ENCODE measurements at regions not wholly inside any gene's neighbourhood (a gene's known extent, or its start where the extent isn't known, plus 50 kb on each side); places are given as distances from the start of the nearest gene placed in this dataset.
"Not testable (repeated sequence)": the region's sequence is repeated elsewhere in the genome, so short reads cannot be mapped to it uniquely, and the experiment has no call there.

- no peak for DNase-seq
Measured at GRCh38 chr14:31911160-31911559, 165.9 kb upstream of the ARHGAP5 start.

GRCh38 chr14:31913370-31913769 is 163.7 kb upstream of the ARHGAP5 start:
- DNase-seq, result no peak

GRCh38 chr14:31918289-31918688 is 158.8 kb upstream of the ARHGAP5 start:
- DNase-seq, result not testable (repeated sequence)

GRCh38 chr14:31920001-31920400 is 157.1 kb upstream of the ARHGAP5 start:
- DNase-seq, result no peak

- DNase-seq, result no peak
Measured at GRCh38 chr14:31920989-31921650, 156.0 kb upstream of the ARHGAP5 start.

- DNase-seq, result no peak
Measured at GRCh38 chr14:31921721-31922120, 155.4 kb upstream of the ARHGAP5 start.

- peak; percentile 41 for DNase-seq
Measured at GRCh38 chr14:31926123-31926522, 151.0 kb upstream of the ARHGAP5 start.

GRCh38 chr14:31926652-31927347 is 150.3 kb upstream of the ARHGAP5 start:
- no peak for DNase-seq

GRCh38 chr14:31927348-31927832 is 149.7 kb upstream of the ARHGAP5 start:
- no peak for DNase-seq

- no peak for DNase-seq
Measured at GRCh38 chr14:31930070-31930469, 147.0 kb upstream of the ARHGAP5 start.

- no peak for DNase-seq
Measured at GRCh38 chr14:31930493-31931240, 146.4 kb upstream of the ARHGAP5 start.

GRCh38 chr14:31932675-31933074 is 144.4 kb upstream of the ARHGAP5 start:
- DNase-seq, result no peak

- DNase-seq, result no peak
Measured at GRCh38 chr14:31933716-31934115, 143.4 kb upstream of the ARHGAP5 start.

GRCh38 chr14:31934767-31935266 is 142.3 kb upstream of the ARHGAP5 start:
- DNase-seq, result peak; percentile 26

GRCh38 chr14:31935391-31935790 is 141.7 kb upstream of the ARHGAP5 start:
- no peak for DNase-seq

- no peak for DNase-seq
Measured at GRCh38 chr14:31936115-31936514, 141.0 kb upstream of the ARHGAP5 start.

GRCh38 chr14:31937730-31938346 is 139.3 kb upstream of the ARHGAP5 start:
- DNase-seq, result no peak

- DNase-seq, result no peak
Measured at GRCh38 chr14:31939934-31940333, 137.2 kb upstream of the ARHGAP5 start.

GRCh38 chr14:31941487-31941886 is 135.6 kb upstream of the ARHGAP5 start:
- DNase-seq, result no peak

GRCh38 chr14:31942166-31942841 is 134.8 kb upstream of the ARHGAP5 start:
- no peak for DNase-seq

- DNase-seq, result no peak
Measured at GRCh38 chr14:31943217-31943799, 133.8 kb upstream of the ARHGAP5 start.

GRCh38 chr14:31943861-31944255 is 133.2 kb upstream of the ARHGAP5 start:
- no peak for DNase-seq

All from NCI-H1436 (cell line).